ENCODE measurements at regions not wholly inside any gene's neighbourhood (a gene's known extent, or its start where the extent isn't known, plus 50 kb on each side); places are given as distances from the start of the nearest gene placed in this dataset.

- RAD21 ChIA-PET (ENCODE audit: unreplicated experiment), result no interaction called here
- 46% methylated on average over 9 of the region's 9 CpGs for WGBS (ENCODE audit: insufficient coverage, insufficient replicate concordance, low lambda C conversion rate, missing lambda C conversion rate)
- FAIRE-seq (no peak), ATAC-seq (no peak), DNase-seq (ENCODE audit: low read depth, low spot score) (no peak)
- Histone ChIP-seq H3K36me3 (ENCODE audit: control insufficient read depth in 2 of 2, insufficient read depth in 2 of 2, low read length in 1 of 2) (no peaks in the 10 kb centered on the region), H3K27me3 (replicated peaks in 1 of 2; ENCODE audit: control insufficient read depth in 2 of 2, insufficient read depth in 2 of 2, low read length in 1 of 2) (no peaks in the 10 kb centered on the region), H3K79me2 (ENCODE audit: control insufficient read depth, insufficient read depth, low read length) (no peaks in the 10 kb centered on the region), H3K9me3 (replicated peaks; ENCODE audit: control insufficient read depth, insufficient read depth, low read length) (no peaks in the 10 kb centered on the region), H3K9ac (ENCODE audit: control insufficient read depth, insufficient read depth, low read length) (no peak overlapping the region), H3K27ac (ENCODE audit: control insufficient read depth, insufficient read depth) (no peak overlapping the region), H3K4me3 (no peak overlapping the region), H4K20me1 (ENCODE audit: control insufficient read depth, insufficient read depth) (no peaks in the 10 kb centered on the region), H2AFZ (ENCODE audit: control insufficient read depth, low read depth, low read length) (no peak overlapping the region), H3K4me2 (ENCODE audit: control insufficient read depth, insufficient read depth) (no peak overlapping the region), H3K4me1 (ENCODE audit: control insufficient read depth, insufficient read depth, low read length) (no peaks in the 10 kb centered on the region)
- in situ Hi-C loops (cut with MboI), result no loop called here
- intact Hi-C loops (cut with micrococcal nuclease; ENCODE audit: unreplicated experiment), result no loop called here
- BruUV-seq (replicated peaks), result no TSS peak
- POLR2A ChIA-PET, result no interaction called here
- CTCF ChIA-PET, result no interaction called here
- no peak for TF ChIP-seq MAX (IDR thresholded peaks at IDR 0.05; ENCODE audit: low read depth, low read length)
- TF ChIP-seq REST (IDR thresholded peaks at IDR 0.05; ENCODE audit: low read depth, low read length), result peak; percentile 61; the same call in 1 of the 2 replicates
- SMC1A ChIA-PET (ENCODE audit: uncharacterized antibody, unreplicated experiment), result no interaction called here
These were observed 835.9 kb downstream of the UQCRFS1 start for GRCh38 chr19:28377077-28377476.

- H3K27me3 ChIP-seq (replicated peaks in 1 of 2; ENCODE audit: control insufficient read depth in 2 of 2, insufficient read depth in 2 of 2, low read length in 1 of 2), result no peaks in the 10 kb centered on the region
- SMC1A ChIA-PET (ENCODE audit: uncharacterized antibody, unreplicated experiment), result no interaction called here
- no peak overlapping the region for H3K27ac ChIP-seq (ENCODE audit: control insufficient read depth, insufficient read depth)
- POLR2A ChIA-PET, result no interaction called here
- H3K9ac ChIP-seq (ENCODE audit: control insufficient read depth, insufficient read depth, low read length), result no peak overlapping the region
- in situ Hi-C loops (cut with MboI) (no loop called here), intact Hi-C loops (cut with micrococcal nuclease; ENCODE audit: unreplicated experiment) (no loop called here)
- 32% methylated on average over 6 of the region's 6 CpGs for WGBS (ENCODE audit: insufficient coverage, insufficient replicate concordance, low lambda C conversion rate, missing lambda C conversion rate)
- no peaks in the 10 kb centered on the region for H3K79me2 ChIP-seq (ENCODE audit: control insufficient read depth, insufficient read depth, low read length)
- no peak for FAIRE-seq
- RAD21 ChIA-PET (ENCODE audit: unreplicated experiment), result no interaction called here
- no peaks in the 10 kb centered on the region for H4K20me1 ChIP-seq (ENCODE audit: control insufficient read depth, insufficient read depth)
- H3K36me3 ChIP-seq (ENCODE audit: control insufficient read depth in 2 of 2, insufficient read depth in 2 of 2, low read length in 1 of 2), result no peaks in the 10 kb centered on the region
- DNase-seq (ENCODE audit: low read depth, low spot score), result no peak
- no peak overlapping the region for H3K4me3 ChIP-seq
- CTCF ChIA-PET, result no interaction called here
- no peak overlapping the region for H2AFZ ChIP-seq (ENCODE audit: control insufficient read depth, low read depth, low read length)
- H3K4me1 ChIP-seq (ENCODE audit: control insufficient read depth, insufficient read depth, low read length), result no peaks in the 10 kb centered on the region
- no peak overlapping the region for H3K4me2 ChIP-seq (ENCODE audit: control insufficient read depth, insufficient read depth)
- ATAC-seq, result no peak
- BruUV-seq (replicated peaks), result no TSS peak
- no peaks in the 10 kb centered on the region for H3K9me3 ChIP-seq (replicated peaks; ENCODE audit: control insufficient read depth, insufficient read depth, low read length)
- TF ChIP-seq CREB1 (IDR thresholded peaks at IDR 0.05; ENCODE audit: low read depth) (no peak), MEF2B (IDR thresholded peaks at IDR 0.05; ENCODE audit: partially characterized antibody, poor library complexity, severe bottlenecking) (no peak), BCL11A (IDR thresholded peaks at IDR 0.05; ENCODE audit: low read depth, low read length) (no peak), RB1 (IDR thresholded peaks at IDR 0.05; ENCODE audit: borderline replicate concordance) (no peak), YBX1 (IDR thresholded peaks at IDR 0.05) (no peak), USF1 (IDR thresholded peaks at IDR 0.05; ENCODE audit: borderline replicate concordance, extremely low read length, insufficient read depth, low read depth, low read length) (no peak), RFX5 (IDR thresholded peaks at IDR 0.05; ENCODE audit: low read depth, low read length) (no peak), HDAC2 (IDR thresholded peaks at IDR 0.05) (no peak)
These were observed 838.0 kb downstream of the UQCRFS1 start for GRCh38 chr19:28374971-28375370.
